Suprapubic skin (tissue), 3 donors: ENCODE measurements at regions not wholly inside any gene's neighbourhood (a gene's known extent, or its start where the extent isn't known, plus 50 kb on each side); places are given as distances from the start of the nearest gene placed in this dataset.

Experiments
- POLR2AphosphoS5 ChIP-seq, 3 donors: sonication (generic); formaldehyde crosslinking; IDR thresholded peaks; one replicate each; pipeline ENCODE4 v1.6.1; 2017; ENCODE audit warnings: antibody characterized with exemption in 3 of 3
- TF ChIP-seq, protein P1 (sequence below), 2 donors: fragments of 200-600 bp in 1 of 2; fragments of 450-650 bp in 1 of 2; sonication (generic) in 1 of 2; IDR thresholded peaks; one replicate each; pipeline ENCODE4 v1.5.1; 2016 to 2019; ENCODE audit warnings: antibody characterized with exemption in 2 of 2, mild to moderate bottlenecking in 1 of 2, moderate library complexity in 1 of 2

DNA sequence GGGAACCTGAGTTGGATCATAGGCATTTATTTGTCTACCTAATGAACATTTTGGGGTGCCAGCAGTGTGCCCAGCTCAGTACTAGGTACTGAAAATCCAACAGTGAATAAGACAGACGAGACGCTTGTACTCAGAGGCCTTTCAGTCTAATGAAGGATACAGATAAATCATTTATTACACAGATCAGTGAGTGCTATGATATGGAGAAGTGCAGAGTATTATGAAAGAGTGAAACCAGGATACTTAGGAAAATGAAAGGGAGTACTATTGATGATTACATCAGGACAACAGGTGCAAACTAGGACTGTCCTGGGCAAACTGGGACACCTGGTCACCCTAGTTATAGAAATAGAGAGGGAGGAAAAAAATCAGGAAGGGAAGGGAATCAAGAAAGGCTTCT lies 207.5 kb upstream of the NCAM1 start:
- no peak for TF ChIP-seq POLR2AphosphoS5 (IDR thresholded peaks at IDR 0.05)
- TF ChIP-seq, protein P1, sequence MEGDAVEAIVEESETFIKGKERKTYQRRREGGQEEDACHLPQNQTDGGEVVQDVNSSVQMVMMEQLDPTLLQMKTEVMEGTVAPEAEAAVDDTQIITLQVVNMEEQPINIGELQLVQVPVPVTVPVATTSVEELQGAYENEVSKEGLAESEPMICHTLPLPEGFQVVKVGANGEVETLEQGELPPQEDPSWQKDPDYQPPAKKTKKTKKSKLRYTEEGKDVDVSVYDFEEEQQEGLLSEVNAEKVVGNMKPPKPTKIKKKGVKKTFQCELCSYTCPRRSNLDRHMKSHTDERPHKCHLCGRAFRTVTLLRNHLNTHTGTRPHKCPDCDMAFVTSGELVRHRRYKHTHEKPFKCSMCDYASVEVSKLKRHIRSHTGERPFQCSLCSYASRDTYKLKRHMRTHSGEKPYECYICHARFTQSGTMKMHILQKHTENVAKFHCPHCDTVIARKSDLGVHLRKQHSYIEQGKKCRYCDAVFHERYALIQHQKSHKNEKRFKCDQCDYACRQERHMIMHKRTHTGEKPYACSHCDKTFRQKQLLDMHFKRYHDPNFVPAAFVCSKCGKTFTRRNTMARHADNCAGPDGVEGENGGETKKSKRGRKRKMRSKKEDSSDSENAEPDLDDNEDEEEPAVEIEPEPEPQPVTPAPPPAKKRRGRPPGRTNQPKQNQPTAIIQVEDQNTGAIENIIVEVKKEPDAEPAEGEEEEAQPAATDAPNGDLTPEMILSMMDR (IDR thresholded peaks at IDR 0.05) = no peak
